ENCODE measurements at regions not wholly inside any gene's neighbourhood (a gene's known extent, or its start where the extent isn't known, plus 50 kb on each side); places are given as distances from the start of the nearest gene placed in this dataset.

- DNase-seq = no peak
Measured at GRCh38 chr10:107733328-107734130, 569.0 kb upstream of the SORCS1 start.

GRCh38 chr10:107732045-107732444 lies 567.5 kb upstream of the SORCS1 start:
- DNase-seq = no peak

GRCh38 chr10:107728807-107729206 lies 564.3 kb upstream of the SORCS1 start:
- peak; percentile 45 for DNase-seq

GRCh38 chr10:107727767-107728317 lies 563.3 kb upstream of the SORCS1 start:
- peak; percentile 4 for DNase-seq

GRCh38 chr10:107718864-107719263 lies 554.4 kb upstream of the SORCS1 start:
- no peak for DNase-seq

- no peak for DNase-seq
Measured at GRCh38 chr10:107717046-107717445, 552.5 kb upstream of the SORCS1 start.

- DNase-seq = no peak
Measured at GRCh38 chr10:107715565-107715964, 551.1 kb upstream of the SORCS1 start.

GRCh38 chr10:107708981-107709380 lies 544.5 kb upstream of the SORCS1 start:
- DNase-seq = no peak

- no peak for DNase-seq
Measured at GRCh38 chr10:107706096-107706725, 541.7 kb upstream of the SORCS1 start.

- DNase-seq = no peak
Measured at GRCh38 chr10:107701943-107702342, 537.4 kb upstream of the SORCS1 start.

GRCh38 chr10:107692072-107692471 lies 527.6 kb upstream of the SORCS1 start:
- DNase-seq = no peak

- peak; percentile 36 for DNase-seq
Measured at GRCh38 chr10:107689323-107689722, 524.8 kb upstream of the SORCS1 start.

- DNase-seq = peak; percentile 14
Measured at GRCh38 chr10:107687701-107688100, 523.2 kb upstream of the SORCS1 start.

- peak; percentile 73 for DNase-seq
Measured at GRCh38 chr10:107686095-107686494, 521.6 kb upstream of the SORCS1 start.

- DNase-seq = no peak
Measured at GRCh38 chr10:107671960-107672359, 507.5 kb upstream of the SORCS1 start.

- DNase-seq = no peak
Measured at GRCh38 chr10:107666214-107666613, 501.7 kb upstream of the SORCS1 start.

GRCh38 chr10:107665459-107665858 lies 501.0 kb upstream of the SORCS1 start:
- DNase-seq = no peak

GRCh38 chr10:107657851-107658250 lies 493.3 kb upstream of the SORCS1 start:
- peak; percentile 8 for DNase-seq

- no peak for DNase-seq
Measured at GRCh38 chr10:107656932-107657331, 492.4 kb upstream of the SORCS1 start.

GRCh38 chr10:107653832-107654287 lies 489.4 kb upstream of the SORCS1 start:
- DNase-seq = peak; percentile 43

GRCh38 chr10:107650939-107651338 lies 486.4 kb upstream of the SORCS1 start:
- DNase-seq = no peak

GRCh38 chr10:107649249-107649648 lies 484.7 kb upstream of the SORCS1 start:
- DNase-seq = no peak

- DNase-seq = no peak
Measured at GRCh38 chr10:107647462-107647861, 483.0 kb upstream of the SORCS1 start.

GRCh38 chr10:107631876-107632275 lies 467.4 kb upstream of the SORCS1 start:
- no peak for DNase-seq

Measured in hematopoietic multipotent progenitor cell treated with erythropoietin and hydrocortisone succinate and interleukin-3 and kit ligand, for 4 days (in vitro differentiated cells).